ENCODE measurements at regions not wholly inside any gene's neighbourhood (a gene's known extent, or its start where the extent isn't known, plus 50 kb on each side); places are given as distances from the start of the nearest gene placed in this dataset.
"Not testable (repeated sequence)": the region's sequence is repeated elsewhere in the genome, so short reads cannot be mapped to it uniquely, and the experiment has no call there.

DNA sequence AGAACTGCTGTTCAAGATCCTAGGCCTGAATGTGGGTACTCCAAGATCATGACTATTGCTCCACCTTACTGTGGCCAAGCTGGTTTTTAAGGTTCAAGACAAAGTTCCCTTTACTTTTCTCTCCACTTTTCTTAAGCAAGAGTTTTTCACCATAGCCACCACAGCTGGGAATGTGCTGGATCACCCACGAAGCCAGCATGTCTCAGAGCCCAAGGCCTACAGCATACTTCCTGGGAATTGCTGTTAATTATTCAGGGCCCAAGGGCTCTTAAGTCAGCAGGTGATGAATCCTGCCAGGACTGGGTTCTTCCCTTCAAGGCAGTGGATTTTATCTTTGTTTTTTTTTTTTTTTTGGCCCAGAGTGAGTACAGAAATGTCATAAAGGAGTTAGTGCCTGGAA lies 149.4 kb upstream of the TUSC1 start:
- no peak for DNase-seq

DNA sequence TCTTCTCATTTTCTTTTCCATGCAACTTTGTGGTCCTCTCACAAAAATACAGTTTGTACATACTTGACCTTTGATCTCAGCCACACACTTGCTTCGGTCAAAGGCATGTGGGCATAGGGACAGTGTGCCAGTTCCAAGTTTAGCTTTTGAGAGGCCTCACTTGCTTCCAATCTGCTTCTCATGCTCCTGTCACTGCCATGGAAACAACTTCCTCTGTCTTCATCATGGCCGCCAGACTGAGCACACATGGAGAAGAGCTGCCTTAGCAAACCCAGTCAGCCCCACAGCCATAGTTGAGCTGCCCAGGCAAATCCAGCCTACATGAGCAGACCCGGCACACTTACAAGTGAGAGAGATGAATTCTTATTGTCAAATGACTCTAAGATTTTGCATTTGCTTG lies 138.2 kb upstream of the TUSC1 start:
- no peak for DNase-seq

DNA sequence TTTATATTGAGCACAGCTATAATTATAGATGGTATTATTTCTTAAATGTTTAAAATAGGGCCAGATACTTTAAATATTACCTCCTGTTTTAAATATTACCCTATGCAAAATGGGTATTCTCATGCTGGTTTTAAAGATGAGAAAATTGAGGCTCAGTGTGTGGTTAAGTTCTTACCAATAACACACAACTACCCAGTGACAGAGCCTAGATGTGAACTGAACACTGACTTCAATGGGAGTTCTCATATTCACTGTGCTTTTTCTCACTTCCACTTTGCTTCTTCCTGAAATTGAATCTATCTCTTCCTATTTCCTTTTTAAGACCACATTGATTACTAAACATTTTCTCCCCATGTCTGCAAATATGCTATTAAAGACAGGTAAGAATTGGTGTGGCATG lies 135.8 kb upstream of the TUSC1 start:
- DNase-seq = no peak

DNA sequence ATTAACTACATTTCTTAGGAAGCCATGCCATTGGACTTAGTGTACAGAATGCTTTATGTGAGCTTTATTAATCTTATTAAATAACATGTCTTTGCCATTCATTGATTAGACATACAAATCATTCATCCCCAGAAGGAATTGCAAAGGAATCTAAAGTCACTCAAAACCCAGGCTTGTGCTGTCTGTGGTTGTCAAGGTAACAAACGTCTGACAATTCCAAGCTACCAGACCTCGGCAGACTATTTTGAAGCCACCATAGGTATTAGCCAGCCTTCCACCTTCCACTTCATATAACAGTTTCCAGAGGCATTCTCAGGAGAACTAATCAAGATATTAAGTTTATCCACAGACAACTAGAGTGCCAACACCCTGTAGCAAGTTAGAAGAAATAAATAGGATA lies 135.2 kb upstream of the TUSC1 start:
- no peak for DNase-seq

DNA sequence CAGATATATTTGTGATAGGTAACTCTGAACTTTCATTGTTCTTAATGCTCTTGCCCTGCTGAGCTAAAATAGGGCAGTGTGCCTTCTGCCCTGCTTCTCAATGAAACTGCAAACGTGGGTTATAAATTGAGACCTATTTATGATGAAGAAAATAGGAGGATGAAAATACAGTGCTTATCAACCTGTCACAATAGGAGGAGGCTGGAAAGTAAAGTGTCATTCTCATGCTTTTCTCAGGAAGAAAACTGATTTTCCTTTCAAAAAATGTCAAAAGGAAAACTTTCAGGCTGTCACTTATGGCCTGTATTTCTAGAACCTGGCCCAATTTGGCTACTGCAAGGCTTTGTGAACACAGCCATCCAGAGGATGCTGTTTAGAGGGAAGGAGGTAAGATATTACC lies 130.3 kb upstream of the TUSC1 start:
- no peak for DNase-seq

DNA sequence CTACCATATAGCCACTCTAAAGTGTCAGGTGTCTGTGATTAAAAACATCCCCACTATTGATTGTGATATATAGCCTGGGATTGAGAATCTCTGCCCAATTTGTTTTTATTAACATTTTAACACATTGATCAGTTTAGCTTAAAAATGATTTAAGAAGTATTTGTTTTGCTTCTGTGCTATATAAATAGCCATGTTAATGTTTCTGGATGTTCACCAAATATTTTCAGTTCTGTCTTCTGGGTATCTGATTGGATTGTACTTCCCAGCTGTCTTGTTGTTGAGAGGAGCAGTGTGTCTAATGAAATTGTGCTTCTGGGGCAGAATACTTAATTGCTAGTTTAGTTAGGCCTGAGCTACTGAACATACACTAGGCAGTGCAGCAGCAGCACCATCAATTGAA lies 126.6 kb upstream of the TUSC1 start:
- no peak for DNase-seq

- not testable (repeated sequence) for DNase-seq
Measured at GRCh38 chr9:25801989-25802388, 123.7 kb upstream of the TUSC1 start.

- no peak for DNase-seq
Measured at GRCh38 chr9:25773805-25774204, 95.6 kb upstream of the TUSC1 start.

GRCh38 chr9:25755951-25756350 lies 77.7 kb upstream of the TUSC1 start:
- no peak for DNase-seq

DNA sequence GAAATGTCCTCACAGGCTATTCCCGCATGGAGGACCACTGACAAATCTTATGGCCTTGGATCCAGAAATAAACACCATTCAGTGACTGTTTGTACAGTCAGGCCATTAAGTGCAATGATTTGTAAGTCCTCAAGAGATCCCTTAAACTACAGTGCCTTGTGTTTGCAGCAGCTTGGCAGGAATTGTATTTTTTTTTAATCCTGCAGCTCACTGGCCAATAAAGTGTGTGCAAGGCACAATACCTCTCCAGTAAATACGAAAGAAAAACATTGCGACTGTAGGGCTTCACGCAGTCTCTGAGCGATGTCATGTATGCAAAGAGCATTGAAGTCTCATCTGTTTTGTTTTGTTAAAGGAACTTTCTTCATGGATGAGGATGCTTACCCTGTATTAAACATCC lies 74.2 kb upstream of the TUSC1 start:
- DNase-seq = no peak

DNA sequence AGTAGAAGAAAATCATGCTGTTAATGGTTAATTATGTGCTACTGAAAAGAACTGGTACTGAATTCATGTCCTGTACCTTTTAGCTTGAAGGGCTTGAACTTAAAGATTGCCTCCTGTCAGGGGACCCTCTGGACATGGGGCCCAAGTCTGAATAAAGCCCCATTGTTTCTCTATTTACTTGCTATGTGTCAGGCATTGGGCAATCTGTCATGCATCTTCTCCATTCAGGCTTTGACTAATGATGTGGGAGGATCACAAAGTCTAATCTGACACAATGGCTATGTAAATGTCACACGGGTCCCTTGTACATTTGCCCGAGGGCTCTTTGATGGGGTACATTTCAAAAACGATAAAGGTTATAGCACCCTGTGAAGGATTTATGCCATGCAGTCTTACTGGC lies 64.0 kb upstream of the TUSC1 start:
- no peak for DNase-seq

- no peak for DNase-seq
Measured at GRCh38 chr9:25733336-25733982, 55.2 kb upstream of the TUSC1 start.

DNA sequence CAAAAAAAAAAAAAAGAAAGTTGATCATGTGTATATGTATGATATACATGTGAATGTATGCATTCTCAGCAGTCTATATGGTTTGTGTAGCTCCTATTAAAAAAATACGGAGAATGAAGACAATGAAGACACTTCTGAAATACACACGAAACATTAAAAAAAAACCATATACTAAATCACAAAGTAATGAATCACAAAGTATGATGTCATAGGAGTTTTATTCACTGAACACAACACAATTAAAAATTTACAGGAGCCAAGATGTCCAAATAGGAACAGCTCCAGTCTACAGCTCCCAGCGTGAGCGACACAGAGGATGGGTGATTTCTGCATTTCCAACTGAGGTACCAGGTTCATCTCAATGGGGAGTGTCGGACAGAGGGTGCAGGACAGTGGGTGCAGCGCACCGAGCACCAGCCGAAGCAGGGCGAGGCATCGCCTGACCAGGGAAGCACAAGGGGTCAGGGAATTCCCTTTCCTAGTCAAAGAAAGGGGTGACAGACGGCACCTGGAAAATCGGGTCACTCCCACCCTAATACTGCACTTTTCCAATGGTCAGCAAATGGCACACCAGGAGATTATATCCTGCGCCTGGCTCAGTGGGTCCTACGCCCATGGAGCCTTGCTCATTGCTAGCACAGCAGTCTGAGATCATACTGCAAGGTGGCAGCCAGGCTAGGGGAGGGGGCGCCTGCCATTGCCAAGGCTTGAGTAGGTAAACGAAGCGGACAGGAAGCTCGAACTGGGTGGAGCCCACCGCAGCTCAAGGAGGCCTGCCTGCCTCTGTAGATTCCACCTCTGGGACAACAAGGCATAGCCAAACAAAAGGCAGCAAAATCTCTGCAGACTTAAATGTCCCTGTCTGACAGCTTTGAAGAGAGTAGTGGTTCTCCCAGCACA lies 53.9 kb upstream of the TUSC1 start:
- not testable (repeated sequence) for DNase-seq

Measured in NCI-H2171 (cell line).